H1 (cell line): ENCODE measurements at regions not wholly inside any gene's neighbourhood (a gene's known extent, or its start where the extent isn't known, plus 50 kb on each side); places are given as distances from the start of the nearest gene placed in this dataset.

Experiments
- ASH2L ChIP-seq: fragments of 200-600, 300-600 bp; sonication (generic); IDR thresholded peaks from one replicate; pipeline ENCODE4 v1.7.1; 2017; ENCODE audit warnings: low read length
- NANOG ChIP-seq: IDR thresholded peaks from 2 replicates; pipeline ENCODE4 v1.6.1; 2011; ENCODE audit warnings: low read length, low read depth, mild to moderate bottlenecking, inconsistent platforms; ENCODE audit not compliant: insufficient read depth, poor library complexity, severe bottlenecking

DNA sequence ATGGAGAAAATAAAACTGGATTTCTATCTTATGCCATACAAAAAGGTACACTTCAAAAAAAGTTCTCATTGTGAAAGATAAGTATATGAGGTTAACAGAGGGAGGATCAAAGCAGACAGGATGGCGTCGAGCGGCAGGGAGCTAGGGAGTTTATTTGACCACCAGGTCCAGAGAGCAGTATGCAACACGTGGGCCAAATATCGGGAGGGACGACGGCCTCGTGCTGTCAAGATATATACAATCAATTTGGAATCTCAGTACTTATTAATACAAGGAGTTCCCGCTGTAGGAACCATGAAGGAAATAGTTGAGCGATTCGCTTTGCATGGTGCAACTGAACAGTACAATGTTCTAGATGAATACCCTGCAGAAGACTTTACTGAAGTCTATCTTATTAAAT, 1069.4 kb upstream of the INTU start:
- TF ChIP-seq NANOG (no peak), ASH2L (no peak)
